ENCODE measurements at regions not wholly inside any gene's neighbourhood (a gene's known extent, or its start where the extent isn't known, plus 50 kb on each side); places are given as distances from the start of the nearest gene placed in this dataset.
"Not testable (repeated sequence)": the region's sequence is repeated elsewhere in the genome, so short reads cannot be mapped to it uniquely, and the experiment has no call there.

DNA sequence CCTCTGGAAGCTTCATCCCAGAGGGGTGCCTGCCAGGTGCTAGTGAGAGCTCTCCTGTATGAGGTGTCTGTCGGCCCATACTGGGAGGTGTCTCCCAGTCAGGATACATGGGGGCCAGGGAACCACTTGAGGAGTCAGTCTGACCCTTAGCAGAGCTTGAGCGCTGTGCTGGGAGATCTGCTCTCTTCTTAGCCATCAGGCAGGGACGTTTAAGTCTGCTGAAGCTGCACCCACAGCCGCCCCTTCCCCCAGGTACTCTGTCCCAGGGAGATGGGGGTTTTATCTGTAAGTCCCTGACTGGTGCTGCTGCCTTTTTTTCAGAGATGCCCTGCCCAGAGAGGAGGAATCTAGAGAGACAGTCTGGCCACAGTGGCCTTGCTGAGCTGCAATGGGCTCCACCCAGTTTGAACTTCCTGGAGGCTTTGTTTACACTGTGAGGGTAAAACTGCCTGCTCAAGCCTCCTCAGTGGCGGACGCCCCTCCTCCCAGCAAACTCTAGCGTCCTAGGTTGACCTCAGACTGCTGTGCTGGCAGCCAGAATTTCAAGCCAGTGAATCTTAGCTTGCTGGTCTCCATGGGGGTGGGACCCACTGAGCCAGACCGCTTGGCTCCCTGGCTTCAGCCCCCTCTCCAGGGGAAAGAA lies 93.3 kb upstream of the DYRK2 start:
- TF ChIP-seq POLR2A (IDR thresholded peaks at IDR 0.05) = not testable (repeated sequence)
- TF ChIP-seq, protein P1, sequence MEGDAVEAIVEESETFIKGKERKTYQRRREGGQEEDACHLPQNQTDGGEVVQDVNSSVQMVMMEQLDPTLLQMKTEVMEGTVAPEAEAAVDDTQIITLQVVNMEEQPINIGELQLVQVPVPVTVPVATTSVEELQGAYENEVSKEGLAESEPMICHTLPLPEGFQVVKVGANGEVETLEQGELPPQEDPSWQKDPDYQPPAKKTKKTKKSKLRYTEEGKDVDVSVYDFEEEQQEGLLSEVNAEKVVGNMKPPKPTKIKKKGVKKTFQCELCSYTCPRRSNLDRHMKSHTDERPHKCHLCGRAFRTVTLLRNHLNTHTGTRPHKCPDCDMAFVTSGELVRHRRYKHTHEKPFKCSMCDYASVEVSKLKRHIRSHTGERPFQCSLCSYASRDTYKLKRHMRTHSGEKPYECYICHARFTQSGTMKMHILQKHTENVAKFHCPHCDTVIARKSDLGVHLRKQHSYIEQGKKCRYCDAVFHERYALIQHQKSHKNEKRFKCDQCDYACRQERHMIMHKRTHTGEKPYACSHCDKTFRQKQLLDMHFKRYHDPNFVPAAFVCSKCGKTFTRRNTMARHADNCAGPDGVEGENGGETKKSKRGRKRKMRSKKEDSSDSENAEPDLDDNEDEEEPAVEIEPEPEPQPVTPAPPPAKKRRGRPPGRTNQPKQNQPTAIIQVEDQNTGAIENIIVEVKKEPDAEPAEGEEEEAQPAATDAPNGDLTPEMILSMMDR (IDR thresholded peaks at IDR 0.05) = not testable (repeated sequence)

All from testis (tissue), 2 donors.